ENCODE measurements at regions not wholly inside any gene's neighbourhood (a gene's known extent, or its start where the extent isn't known, plus 50 kb on each side); places are given as distances from the start of the nearest gene placed in this dataset.

DNA sequence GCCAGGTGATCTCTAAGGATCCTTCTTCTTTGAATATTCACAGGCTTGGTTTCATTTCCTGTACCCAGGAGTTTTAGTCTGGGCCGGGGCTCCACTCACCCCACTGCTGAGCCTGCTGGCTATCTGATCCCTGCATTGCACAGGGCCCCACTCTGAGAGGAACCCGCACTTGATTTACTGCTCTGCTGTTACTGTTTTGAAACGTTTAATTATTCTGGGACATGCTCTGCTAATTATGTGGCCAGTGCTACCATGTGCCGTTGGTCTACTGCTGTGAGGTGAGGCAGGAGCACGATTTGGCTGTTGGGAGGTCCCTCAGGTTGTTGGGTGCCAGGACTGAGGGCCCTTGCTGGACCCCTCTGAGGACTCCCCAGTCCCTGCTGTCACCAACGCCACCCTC lies 108.7 kb upstream of the SIRPA start:
- TF ChIP-seq, protein P1, sequence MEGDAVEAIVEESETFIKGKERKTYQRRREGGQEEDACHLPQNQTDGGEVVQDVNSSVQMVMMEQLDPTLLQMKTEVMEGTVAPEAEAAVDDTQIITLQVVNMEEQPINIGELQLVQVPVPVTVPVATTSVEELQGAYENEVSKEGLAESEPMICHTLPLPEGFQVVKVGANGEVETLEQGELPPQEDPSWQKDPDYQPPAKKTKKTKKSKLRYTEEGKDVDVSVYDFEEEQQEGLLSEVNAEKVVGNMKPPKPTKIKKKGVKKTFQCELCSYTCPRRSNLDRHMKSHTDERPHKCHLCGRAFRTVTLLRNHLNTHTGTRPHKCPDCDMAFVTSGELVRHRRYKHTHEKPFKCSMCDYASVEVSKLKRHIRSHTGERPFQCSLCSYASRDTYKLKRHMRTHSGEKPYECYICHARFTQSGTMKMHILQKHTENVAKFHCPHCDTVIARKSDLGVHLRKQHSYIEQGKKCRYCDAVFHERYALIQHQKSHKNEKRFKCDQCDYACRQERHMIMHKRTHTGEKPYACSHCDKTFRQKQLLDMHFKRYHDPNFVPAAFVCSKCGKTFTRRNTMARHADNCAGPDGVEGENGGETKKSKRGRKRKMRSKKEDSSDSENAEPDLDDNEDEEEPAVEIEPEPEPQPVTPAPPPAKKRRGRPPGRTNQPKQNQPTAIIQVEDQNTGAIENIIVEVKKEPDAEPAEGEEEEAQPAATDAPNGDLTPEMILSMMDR (conservative IDR thresholded peaks at IDR 0.05; ENCODE audit: low read depth, low read length): no peak
- no peak for TF ChIP-seq EZH2 (IDR thresholded peaks at IDR 0.05; ENCODE audit: low read length, unreplicated experiment)

Measured in PC-3 (cell line).